NT2/D1 (cell line): ENCODE measurements at regions not wholly inside any gene's neighbourhood (a gene's known extent, or its start where the extent isn't known, plus 50 kb on each side); places are given as distances from the start of the nearest gene placed in this dataset.

Experiments used
- YY1 ChIP-seq: IDR thresholded peaks from 2 replicates; pipeline ENCODE4 v1.6.1; 2011; ENCODE audit not compliant: insufficient read length, insufficient read depth
- ZNF274 ChIP-seq: IDR thresholded peaks from 2 replicates; pipeline ENCODE4 v1.6.1; 2011; ENCODE audit warnings: mild to moderate bottlenecking, low read depth, low read length

GRCh38 chr5:15168358-15168757 is 296.8 kb upstream of the ANKH start:
- no peak for TF ChIP-seq ZNF274
- TF ChIP-seq YY1, result no peak
